ENCODE measurements at regions not wholly inside any gene's neighbourhood (a gene's known extent, or its start where the extent isn't known, plus 50 kb on each side); places are given as distances from the start of the nearest gene placed in this dataset.

DNA sequence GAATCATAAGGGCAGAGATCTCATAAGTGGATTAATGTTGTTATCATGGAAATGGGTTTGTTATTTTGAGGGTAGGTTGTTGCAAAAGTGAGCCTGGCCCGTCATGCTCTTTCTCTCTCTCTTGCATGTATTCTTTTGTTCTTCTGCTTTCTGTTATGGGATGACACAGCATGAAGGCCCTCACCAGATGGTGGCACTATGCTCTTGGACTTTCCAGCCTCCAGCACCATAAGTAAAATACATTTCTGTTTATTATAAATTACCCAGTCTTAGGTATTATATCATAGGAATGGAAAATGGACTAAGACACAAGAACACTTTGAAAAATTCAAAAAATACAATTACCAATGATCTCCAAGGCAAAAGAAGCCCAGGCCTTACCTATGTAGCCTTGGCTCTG lies 676.1 kb downstream of the PTPRU start:
- TF ChIP-seq POLR2AphosphoS5 (IDR thresholded peaks at IDR 0.05; ENCODE audit: low read depth, low read length) (no peak), POLR2A (IDR thresholded peaks at IDR 0.05; ENCODE audit: low read depth, low read length) (no peak), TAF1 (IDR thresholded peaks at IDR 0.05; ENCODE audit: low read depth, low read length) (no peak), PAX5 (IDR thresholded peaks at IDR 0.05; ENCODE audit: insufficient read depth, low read length, severe bottlenecking) (no peak), POU2F2 (IDR thresholded peaks at IDR 0.05; ENCODE audit: low read depth, low read length) (no peak)
